ENCODE measurements at regions not wholly inside any gene's neighbourhood (a gene's known extent, or its start where the extent isn't known, plus 50 kb on each side); places are given as distances from the start of the nearest gene placed in this dataset.

DNA sequence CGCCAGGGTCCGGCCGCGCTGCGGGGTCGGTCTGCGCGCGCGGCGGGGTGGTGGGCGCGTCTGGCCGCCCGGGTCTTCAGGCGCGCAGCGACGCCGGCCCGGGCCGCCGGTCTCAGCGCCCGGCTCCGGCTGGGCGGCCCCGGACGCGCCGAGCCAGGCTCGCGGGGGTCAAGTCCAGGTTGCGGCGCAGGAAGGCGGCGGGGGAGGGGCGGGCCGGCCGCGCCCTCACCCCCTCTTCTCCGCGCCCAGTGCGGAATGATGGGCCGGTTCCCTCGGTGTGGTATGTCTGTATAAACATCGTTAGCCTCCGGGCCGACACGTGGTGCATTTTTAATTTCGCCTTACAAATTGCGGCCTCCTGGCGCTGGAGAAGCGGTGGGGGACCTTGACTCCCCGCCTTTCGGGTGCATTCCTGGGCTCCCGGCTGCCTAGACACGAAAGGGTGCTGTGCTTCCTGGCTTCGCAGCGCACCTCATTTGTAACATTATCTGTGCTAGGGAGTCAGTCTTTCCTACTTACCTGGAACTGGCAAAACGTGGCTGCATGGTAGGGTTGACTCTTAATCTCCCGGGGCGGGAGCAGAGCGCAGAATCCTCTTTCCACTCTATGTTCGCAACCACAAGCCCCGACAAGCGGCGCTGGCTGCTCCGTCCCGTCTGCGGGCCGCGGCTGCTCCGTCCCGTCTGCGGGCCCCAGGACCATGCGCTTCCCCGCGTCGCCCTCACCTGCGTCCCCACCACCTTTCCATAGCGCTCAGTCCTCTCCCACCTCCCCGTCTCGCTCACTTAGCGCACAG lies 69.0 kb downstream of the CTAGE1 start:
- no TSS peak for BruUV-seq (replicated peaks)
- Mint-ChIP-seq H3K27ac (ENCODE audit: unreplicated experiment) (peak overlapping the region; percentile 92), H3K36me3 (ENCODE audit: insufficient read depth, unreplicated experiment) (peaks cover 41% of the 10 kb centered on the region), H3K4me1 (ENCODE audit: low read depth, unreplicated experiment) (peaks cover 51% of the 10 kb centered on the region), H3K9me3 (ENCODE audit: low read depth, unreplicated experiment) (peaks cover 3% of the 10 kb centered on the region), H3K27me3 (ENCODE audit: unreplicated experiment) (no peaks in the 10 kb centered on the region), H3K4me3 (ENCODE audit: low read depth, unreplicated experiment) (peak overlapping the region; percentile 85)
- intact Hi-C loops (cut with micrococcal nuclease; ENCODE audit: unreplicated experiment): loop anchor here (1.0 to 5.0 kb wide), 5 partner anchors 46 to 171 kb away; no protein-coding TSS in a partner anchor
- TF ChIP-seq, protein P1, sequence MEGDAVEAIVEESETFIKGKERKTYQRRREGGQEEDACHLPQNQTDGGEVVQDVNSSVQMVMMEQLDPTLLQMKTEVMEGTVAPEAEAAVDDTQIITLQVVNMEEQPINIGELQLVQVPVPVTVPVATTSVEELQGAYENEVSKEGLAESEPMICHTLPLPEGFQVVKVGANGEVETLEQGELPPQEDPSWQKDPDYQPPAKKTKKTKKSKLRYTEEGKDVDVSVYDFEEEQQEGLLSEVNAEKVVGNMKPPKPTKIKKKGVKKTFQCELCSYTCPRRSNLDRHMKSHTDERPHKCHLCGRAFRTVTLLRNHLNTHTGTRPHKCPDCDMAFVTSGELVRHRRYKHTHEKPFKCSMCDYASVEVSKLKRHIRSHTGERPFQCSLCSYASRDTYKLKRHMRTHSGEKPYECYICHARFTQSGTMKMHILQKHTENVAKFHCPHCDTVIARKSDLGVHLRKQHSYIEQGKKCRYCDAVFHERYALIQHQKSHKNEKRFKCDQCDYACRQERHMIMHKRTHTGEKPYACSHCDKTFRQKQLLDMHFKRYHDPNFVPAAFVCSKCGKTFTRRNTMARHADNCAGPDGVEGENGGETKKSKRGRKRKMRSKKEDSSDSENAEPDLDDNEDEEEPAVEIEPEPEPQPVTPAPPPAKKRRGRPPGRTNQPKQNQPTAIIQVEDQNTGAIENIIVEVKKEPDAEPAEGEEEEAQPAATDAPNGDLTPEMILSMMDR (IDR thresholded peaks at IDR 0.05; ENCODE audit: unreplicated experiment): no peak
- DNase-seq: peak; percentile 85
- CTCF ChIA-PET: interaction anchor here (0.8 to 2.7 kb wide), 3 partner anchors 21 to 117 kb away, joined by 3 to 13 read pairs (median 7); no protein-coding TSS in a partner anchor

DNA sequence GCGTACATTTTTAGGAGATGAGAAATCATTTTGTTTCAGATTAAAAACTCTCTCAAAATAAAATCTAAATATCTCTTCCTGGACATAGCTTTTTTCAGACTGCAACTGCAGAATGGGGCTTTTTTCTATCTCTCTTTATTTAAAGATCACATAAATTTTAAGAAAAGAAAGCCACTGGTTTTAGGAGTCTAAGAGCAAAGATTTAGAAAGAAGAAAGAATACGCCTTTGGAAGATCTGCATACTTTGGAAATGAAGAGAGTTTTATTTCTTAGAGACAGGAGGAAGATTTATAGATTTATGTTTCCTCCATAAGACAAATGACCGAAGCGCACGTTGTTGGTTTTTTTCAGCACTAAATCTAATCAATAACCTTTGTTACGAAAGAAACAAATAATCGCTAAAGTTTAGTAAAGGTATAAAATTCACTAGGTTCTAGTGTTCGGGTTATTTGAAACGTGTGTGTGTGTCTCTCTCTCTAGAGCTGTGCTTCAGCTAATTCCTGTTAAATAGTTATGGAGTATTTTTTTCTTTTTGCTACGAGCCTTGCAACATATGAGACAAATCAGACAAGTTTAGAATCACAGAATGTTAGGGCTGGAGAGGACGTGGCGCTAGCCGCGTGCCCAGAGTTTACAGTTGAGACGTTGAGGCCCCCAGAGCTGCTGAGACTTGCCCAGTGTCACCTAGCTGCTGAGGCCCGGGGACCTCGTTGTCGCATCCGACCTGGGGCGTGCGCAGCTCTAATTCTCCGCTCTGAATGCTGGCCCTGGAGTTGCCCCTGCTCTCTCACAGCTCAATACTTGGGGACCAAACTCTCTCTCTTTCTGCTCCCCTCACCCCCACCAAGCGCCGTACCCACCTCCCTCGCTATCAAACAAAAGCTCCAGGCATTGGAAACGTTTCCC lies 69.9 kb downstream of the CTAGE1 start:
- intact Hi-C loops (cut with micrococcal nuclease; ENCODE audit: unreplicated experiment): loop anchor here (1.0 to 5.0 kb wide), 7 partner anchors 46 to 203 kb away; no protein-coding TSS in a partner anchor
- CTCF ChIA-PET: interaction anchor here (0.6 to 2.7 kb wide), 7 partner anchors 21 to 215 kb away, joined by 3 to 13 read pairs (median 3); no protein-coding TSS in a partner anchor
- Mint-ChIP-seq H3K36me3 (ENCODE audit: insufficient read depth, unreplicated experiment) (peaks cover 41% of the 10 kb centered on the region), H3K9me3 (ENCODE audit: low read depth, unreplicated experiment) (peaks cover 3% of the 10 kb centered on the region), H3K4me1 (ENCODE audit: low read depth, unreplicated experiment) (peaks cover 52% of the 10 kb centered on the region), H3K4me3 (ENCODE audit: low read depth, unreplicated experiment) (peak overlapping the region; percentile 85), H3K27ac (ENCODE audit: unreplicated experiment) (peak overlapping the region; percentile 92), H3K27me3 (ENCODE audit: unreplicated experiment) (no peaks in the 10 kb centered on the region)
- peak; percentile 49 for DNase-seq
- TF ChIP-seq, protein P1 (IDR thresholded peaks at IDR 0.05; ENCODE audit: unreplicated experiment): no peak
- TSS peak; percentile 86 for BruUV-seq (replicated peaks)

DNA sequence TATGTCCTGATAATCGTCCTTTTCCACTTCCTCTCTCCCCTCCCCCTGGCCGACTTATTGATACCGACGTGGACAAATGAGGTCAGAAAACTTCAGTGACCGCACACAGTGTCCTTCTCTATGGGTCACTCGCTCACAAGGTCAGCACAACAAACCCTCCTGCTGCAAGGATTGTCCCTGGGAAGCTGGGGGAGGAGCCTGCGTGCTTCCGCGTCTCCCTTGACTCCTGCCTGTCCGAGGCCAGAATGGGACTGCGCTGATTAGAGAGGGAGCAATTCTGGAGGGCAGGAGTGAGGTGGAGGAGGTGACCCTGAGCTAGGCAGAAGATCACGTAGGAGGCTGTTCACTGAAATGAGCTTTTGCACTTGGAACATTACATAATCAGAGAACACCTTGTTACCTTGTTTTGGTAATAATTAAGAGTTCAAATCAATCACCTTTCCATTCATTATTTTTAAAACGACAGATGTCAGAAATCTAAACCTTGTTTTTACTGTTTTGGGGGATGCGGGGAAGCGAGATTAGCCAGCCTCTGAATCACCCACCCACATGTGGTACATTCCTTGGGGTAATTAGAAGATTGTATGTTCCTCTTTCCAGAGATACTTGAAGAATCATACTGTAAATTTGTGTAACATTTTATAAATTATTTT lies 70.6 kb downstream of the CTAGE1 start:
- H3K27me3 Mint-ChIP-seq (ENCODE audit: unreplicated experiment): no peaks in the 10 kb centered on the region

More for the DNA sequence above, 70.6 kb downstream of the CTAGE1 start:
- Mint-ChIP-seq H3K4me3 (ENCODE audit: low read depth, unreplicated experiment) (peak overlapping the region; percentile 85), H3K4me1 (ENCODE audit: low read depth, unreplicated experiment) (peaks cover 59% of the 10 kb centered on the region), H3K36me3 (ENCODE audit: insufficient read depth, unreplicated experiment) (peaks cover 41% of the 10 kb centered on the region), H3K9me3 (ENCODE audit: low read depth, unreplicated experiment) (no peaks in the 10 kb centered on the region), H3K27ac (ENCODE audit: unreplicated experiment) (peak overlapping the region; percentile 92)
- TSS peak; percentile 94 for BruUV-seq (replicated peaks)
- CTCF ChIA-PET: interaction anchor here (0.6 to 2.7 kb wide), 10 partner anchors 11 to 216 kb away, joined by 3 to 13 read pairs (median 4); no protein-coding TSS in a partner anchor
- intact Hi-C loops (cut with micrococcal nuclease; ENCODE audit: unreplicated experiment): loop anchor here (2.0 to 5.0 kb wide), 6 partner anchors 45 to 204 kb away; no protein-coding TSS in a partner anchor
- peak; percentile 72 for DNase-seq
- TF ChIP-seq, protein P1 (IDR thresholded peaks at IDR 0.05; ENCODE audit: unreplicated experiment): no peak

All from Calu3 (cell line).